ENCODE measurements at regions not wholly inside any gene's neighbourhood (a gene's known extent, or its start where the extent isn't known, plus 50 kb on each side); places are given as distances from the start of the nearest gene placed in this dataset.

- no peak for DNase-seq
- H3K27me3 Mint-ChIP-seq = no peaks in the 10 kb centered on the region
- peaks cover 19% of the 10 kb centered on the region for H3K4me1 Mint-ChIP-seq
- H3K36me3 Mint-ChIP-seq (ENCODE audit: low read depth) = peaks cover 22% of the 10 kb centered on the region
- no peak overlapping the region for H3K4me3 Mint-ChIP-seq
- H3K9me3 Mint-ChIP-seq = peaks cover 13% of the 10 kb centered on the region
- ChIA-PET CTCF (interaction anchor here (0.9 to 1.1 kb wide), 2 partner anchors 31 to 50 kb away, joined by 3 to 4 read pairs; no protein-coding TSS in a partner anchor), POLR2A (interaction anchor here (0.7 kb wide), 1 partner anchor 1176 kb away, joined by 3 read pairs; no protein-coding TSS in a partner anchor)
- H3K27ac Mint-ChIP-seq = no peak overlapping the region
Measured at GRCh38 chr6:90449311-90449710, 137.6 kb downstream of the MAP3K7 start.

- peaks cover 22% of the 10 kb centered on the region for H3K4me1 Mint-ChIP-seq
- no peaks in the 10 kb centered on the region for H3K27me3 Mint-ChIP-seq
- H3K9me3 Mint-ChIP-seq = peaks cover 13% of the 10 kb centered on the region
- peaks cover 22% of the 10 kb centered on the region for H3K36me3 Mint-ChIP-seq (ENCODE audit: low read depth)
- CTCF ChIA-PET = interaction anchor here (1.1 to 1.6 kb wide), 2 partner anchors 8 to 30 kb away, joined by 3 read pairs; no protein-coding TSS in a partner anchor
- H3K27ac Mint-ChIP-seq = no peak overlapping the region
- no peak for DNase-seq
- H3K4me3 Mint-ChIP-seq = no peak overlapping the region
- POLR2A ChIA-PET = no interaction called here
Measured at GRCh38 chr6:90448836-90449235, 138.0 kb downstream of the MAP3K7 start.

- ChIA-PET POLR2A (interaction anchor here (0.6 kb wide), 1 partner anchor 151 kb away, joined by 4 read pairs; no protein-coding TSS in a partner anchor), CTCF (interaction anchor here (2.1 kb wide), 1 partner anchor 10 kb away, joined by 6 read pairs; no protein-coding TSS in a partner anchor)
- H3K36me3 Mint-ChIP-seq (ENCODE audit: low read depth) = peaks cover 17% of the 10 kb centered on the region
- H3K27me3 Mint-ChIP-seq = no peaks in the 10 kb centered on the region
- H3K9me3 Mint-ChIP-seq = peaks cover 7% of the 10 kb centered on the region
- no peak overlapping the region for H3K4me3 Mint-ChIP-seq
- no peak overlapping the region for H3K27ac Mint-ChIP-seq
- no peak for DNase-seq
- H3K4me1 Mint-ChIP-seq = peaks cover 26% of the 10 kb centered on the region
Measured at GRCh38 chr6:90446164-90446563, 140.7 kb downstream of the MAP3K7 start.

GRCh38 chr6:90445533-90446108, 141.3 kb downstream of the MAP3K7 start:
- no peak overlapping the region for H3K27ac Mint-ChIP-seq
- H3K4me1 Mint-ChIP-seq = peaks cover 26% of the 10 kb centered on the region
- H3K36me3 Mint-ChIP-seq (ENCODE audit: low read depth) = peaks cover 17% of the 10 kb centered on the region
- ChIA-PET CTCF (interaction anchor here (2.1 kb wide), 1 partner anchor 10 kb away, joined by 6 read pairs; no protein-coding TSS in a partner anchor), POLR2A (no interaction called here)
- no peak for DNase-seq
- H3K27me3 Mint-ChIP-seq = no peaks in the 10 kb centered on the region
- H3K9me3 Mint-ChIP-seq = peaks cover 7% of the 10 kb centered on the region
- H3K4me3 Mint-ChIP-seq = no peak overlapping the region

GRCh38 chr6:90444160-90444714, 142.6 kb downstream of the MAP3K7 start:
- H3K9me3 Mint-ChIP-seq = peaks cover 6% of the 10 kb centered on the region
- no peak for DNase-seq
- peak overlapping the region; percentile 3 for H3K27ac Mint-ChIP-seq
- POLR2A ChIA-PET = interaction anchor here (1.1 to 2.0 kb wide), 6 partner anchors 13 to 42 kb away, joined by 3 to 11 read pairs (median 6); no protein-coding TSS in a partner anchor
- H3K4me3 Mint-ChIP-seq = peak overlapping the region; percentile 2
- peaks cover 17% of the 10 kb centered on the region for H3K36me3 Mint-ChIP-seq (ENCODE audit: low read depth)
- no peaks in the 10 kb centered on the region for H3K27me3 Mint-ChIP-seq
- CTCF ChIA-PET = interaction anchor here (0.7 to 1.2 kb wide), 4 partner anchors 9 to 34 kb away, joined by 3 read pairs; no protein-coding TSS in a partner anchor
- H3K4me1 Mint-ChIP-seq = peaks cover 26% of the 10 kb centered on the region

GRCh38 chr6:90442366-90442765, 144.5 kb downstream of the MAP3K7 start:
- no peak for DNase-seq
- peaks cover 26% of the 10 kb centered on the region for H3K4me1 Mint-ChIP-seq
- no peak overlapping the region for H3K4me3 Mint-ChIP-seq
- POLR2A ChIA-PET = interaction anchor here (0.9 to 1.6 kb wide), 4 partner anchors 10 to 40 kb away, joined by 3 to 5 read pairs (median 3); no protein-coding TSS in a partner anchor
- peaks cover 6% of the 10 kb centered on the region for H3K9me3 Mint-ChIP-seq
- peaks cover 17% of the 10 kb centered on the region for H3K36me3 Mint-ChIP-seq (ENCODE audit: low read depth)
- H3K27ac Mint-ChIP-seq = no peak overlapping the region
- H3K27me3 Mint-ChIP-seq = no peaks in the 10 kb centered on the region
- CTCF ChIA-PET = interaction anchor here (1.2 kb wide), 2 partner anchors 18 to 49 kb away, joined by 4 to 5 read pairs; no protein-coding TSS in a partner anchor

- ChIA-PET CTCF (interaction anchor here (1.2 kb wide), 1 partner anchor 36 kb away, joined by 3 read pairs; no protein-coding TSS in a partner anchor), POLR2A (interaction anchor here (1.1 to 1.8 kb wide), 5 partner anchors 9 to 26 kb away, joined by 3 to 6 read pairs (median 3); no protein-coding TSS in a partner anchor)
- H3K27ac Mint-ChIP-seq = no peak overlapping the region
- peaks cover 1% of the 10 kb centered on the region for H3K27me3 Mint-ChIP-seq
- H3K4me3 Mint-ChIP-seq = no peak overlapping the region
- no peak for DNase-seq
- peaks cover 22% of the 10 kb centered on the region for H3K4me1 Mint-ChIP-seq
- peaks cover 4% of the 10 kb centered on the region for H3K9me3 Mint-ChIP-seq
- H3K36me3 Mint-ChIP-seq (ENCODE audit: low read depth) = peaks cover 9% of the 10 kb centered on the region
Measured at GRCh38 chr6:90440586-90441283, 144.1 kb upstream of the BACH2 start.

GRCh38 chr6:90439586-90439985, 142.9 kb upstream of the BACH2 start:
- Mint-ChIP-seq H3K27me3 (peaks cover 1% of the 10 kb centered on the region), H3K4me3 (no peak overlapping the region), H3K27ac (no peak overlapping the region), H3K4me1 (peaks cover 12% of the 10 kb centered on the region), H3K9me3 (peaks cover 4% of the 10 kb centered on the region), H3K36me3 (ENCODE audit: low read depth) (peaks cover 5% of the 10 kb centered on the region)
- no peak for DNase-seq
- ChIA-PET POLR2A (interaction anchor here (1.1 to 1.8 kb wide), 2 partner anchors 11 to 25 kb away, joined by 3 to 6 read pairs; no protein-coding TSS in a partner anchor), CTCF (no interaction called here)

- no peak overlapping the region for H3K4me3 Mint-ChIP-seq
- DNase-seq = no peak
- no peak overlapping the region for H3K27ac Mint-ChIP-seq
- peaks cover 1% of the 10 kb centered on the region for H3K27me3 Mint-ChIP-seq
- CTCF ChIA-PET = interaction anchor here (1.5 kb wide), 1 partner anchor 42 kb away, joined by 3 read pairs; no protein-coding TSS in a partner anchor
- POLR2A ChIA-PET = interaction anchor here (1.0 to 1.5 kb wide), 2 partner anchors 20 to 30 kb away, joined by 3 read pairs; no protein-coding TSS in a partner anchor
- peaks cover 10% of the 10 kb centered on the region for H3K4me1 Mint-ChIP-seq
- H3K36me3 Mint-ChIP-seq (ENCODE audit: low read depth) = peaks cover 33% of the 10 kb centered on the region
- H3K9me3 Mint-ChIP-seq = peaks cover 30% of the 10 kb centered on the region
Measured at GRCh38 chr6:90436403-90436802, 139.8 kb upstream of the BACH2 start.

- POLR2A ChIA-PET = interaction anchor here (1.5 to 2.0 kb wide), 2 partner anchors 21 to 29 kb away, joined by 3 to 8 read pairs; no protein-coding TSS in a partner anchor
- H3K27ac Mint-ChIP-seq = no peak overlapping the region
Measured at GRCh38 chr6:90435207-90435899, 138.7 kb upstream of the BACH2 start.

GRCh38 chr6:90434094-90434493, 137.5 kb upstream of the BACH2 start:
- no peak overlapping the region for H3K4me3 Mint-ChIP-seq
- POLR2A ChIA-PET = interaction anchor here (1.2 to 2.0 kb wide), 4 partner anchors 8 to 36 kb away, joined by 3 to 8 read pairs (median 5); no protein-coding TSS in a partner anchor
- no peak for DNase-seq
- H3K36me3 Mint-ChIP-seq (ENCODE audit: low read depth) = peaks cover 49% of the 10 kb centered on the region
- peaks cover 1% of the 10 kb centered on the region for H3K27me3 Mint-ChIP-seq
- CTCF ChIA-PET = no interaction called here
- peaks cover 49% of the 10 kb centered on the region for H3K9me3 Mint-ChIP-seq
- peak overlapping the region; percentile 12 for H3K27ac Mint-ChIP-seq
- peaks cover 10% of the 10 kb centered on the region for H3K4me1 Mint-ChIP-seq

More at GRCh38 chr6:90435207-90435899, 138.7 kb upstream of the BACH2 start:
- H3K4me1 Mint-ChIP-seq = peaks cover 10% of the 10 kb centered on the region
- no peak overlapping the region for H3K4me3 Mint-ChIP-seq
- CTCF ChIA-PET = interaction anchor here (0.6 to 1.5 kb wide), 3 partner anchors 9 to 43 kb away, joined by 3 read pairs; no protein-coding TSS in a partner anchor
- H3K27me3 Mint-ChIP-seq = peaks cover 1% of the 10 kb centered on the region
- DNase-seq = no peak
- H3K36me3 Mint-ChIP-seq (ENCODE audit: low read depth) = peaks cover 39% of the 10 kb centered on the region
- peaks cover 36% of the 10 kb centered on the region for H3K9me3 Mint-ChIP-seq

- Mint-ChIP-seq H3K4me1 (peaks cover 10% of the 10 kb centered on the region), H3K27me3 (peaks cover 1% of the 10 kb centered on the region), H3K27ac (no peak overlapping the region), H3K9me3 (peaks cover 56% of the 10 kb centered on the region), H3K36me3 (ENCODE audit: low read depth) (peaks cover 56% of the 10 kb centered on the region), H3K4me3 (no peak overlapping the region)
- ChIA-PET POLR2A (interaction anchor here (1.2 kb wide), 1 partner anchor 35 kb away, joined by 4 read pairs; no protein-coding TSS in a partner anchor), CTCF (no interaction called here)
- no peak for DNase-seq
Measured at GRCh38 chr6:90432937-90433336, 136.3 kb upstream of the BACH2 start.

Measured in activated CD4-positive, alpha-beta memory T cell treated with anti-CD3 and anti-CD28 coated beads, Interleukin-2, amount 10 ng/mL, durations not matched to agents 7 days and 5 days (primary cell).